ENCODE measurements at regions not wholly inside any gene's neighbourhood (a gene's known extent, or its start where the extent isn't known, plus 50 kb on each side); places are given as distances from the start of the nearest gene placed in this dataset.

GRCh38 chr10:83915801-83916200, 223.5 kb upstream of the GHITM start:
- TF ChIP-seq CTCF (IDR thresholded peaks at IDR 0.05) (no peak), POLR2A (IDR thresholded peaks at IDR 0.05) (no peak)
